ENCODE measurements at regions not wholly inside any gene's neighbourhood (a gene's known extent, or its start where the extent isn't known, plus 50 kb on each side); places are given as distances from the start of the nearest gene placed in this dataset.
A peak's percentile ranks its signal among the peaks of the same experiment; 100 is the strongest.

- Histone ChIP-seq H3K9me3 (ENCODE audit: insufficient read depth, low read depth, low read length) (no peaks in the 10 kb centered on the region), H3K9ac (ENCODE audit: low read depth, low read length) (no peak overlapping the region), H3K27ac (ENCODE audit: low read length) (no peak overlapping the region), H3K27me3 (ENCODE audit: insufficient read depth, low read length) (no peaks in the 10 kb centered on the region), H3K4me3 (ENCODE audit: low read length) (no peak overlapping the region), H3K36me3 (ENCODE audit: insufficient read depth, low read depth, low read length) (no peaks in the 10 kb centered on the region), H3K4me1 (ENCODE audit: insufficient read depth, low read length) (peaks cover 9% of the 10 kb centered on the region)
These were observed 232.7 kb upstream of the TENT5A start for GRCh38 chr6:81985191-81985590.

DNA sequence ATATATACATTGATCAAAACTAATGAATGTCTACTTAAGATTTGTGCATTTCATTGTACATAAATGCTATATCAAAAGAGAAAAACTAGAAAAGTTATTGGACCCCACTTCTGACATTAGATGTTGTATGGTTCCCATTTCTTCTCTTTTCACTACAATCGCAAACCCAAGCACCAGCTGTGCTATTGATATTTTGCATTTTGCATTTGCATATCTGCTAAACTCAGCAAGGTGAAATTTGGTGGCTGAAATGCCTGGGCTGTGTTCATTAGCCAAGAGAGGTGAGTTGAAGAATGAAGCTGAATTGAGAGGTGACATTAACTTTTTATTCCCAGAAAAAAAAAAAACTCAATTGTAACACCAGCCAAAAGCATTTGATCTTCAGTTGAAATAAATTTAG, 232.1 kb upstream of the TENT5A start:
- Histone ChIP-seq H3K36me3 (ENCODE audit: insufficient read depth, low read depth, low read length) (no peaks in the 10 kb centered on the region), H3K4me3 (ENCODE audit: low read length) (no peak overlapping the region), H3K27ac (ENCODE audit: low read length) (no peak overlapping the region), H3K9me3 (ENCODE audit: insufficient read depth, low read depth, low read length) (no peaks in the 10 kb centered on the region), H3K4me1 (ENCODE audit: insufficient read depth, low read length) (peaks cover 9% of the 10 kb centered on the region), H3K9ac (ENCODE audit: low read depth, low read length) (no peak overlapping the region), H3K27me3 (ENCODE audit: insufficient read depth, low read length) (no peaks in the 10 kb centered on the region)

DNA sequence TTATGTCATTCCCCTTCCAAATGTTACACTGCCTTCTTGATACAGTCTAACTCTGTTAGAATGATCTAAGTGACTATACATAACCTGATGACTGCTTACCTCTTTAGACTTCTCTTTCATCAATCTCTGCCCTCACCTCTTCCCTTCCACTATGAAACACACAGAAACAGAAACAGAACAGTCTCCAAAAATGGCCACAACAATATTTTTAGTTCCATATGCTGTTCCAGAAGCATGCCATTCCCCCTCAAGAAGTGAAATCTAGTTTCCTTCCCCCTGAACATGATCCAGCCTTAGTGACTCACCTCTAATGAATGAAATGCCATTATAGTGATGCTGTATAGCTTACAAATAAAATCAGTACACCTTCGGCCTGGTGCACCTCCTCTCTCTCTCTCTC, 229.3 kb upstream of the TENT5A start:
- Histone ChIP-seq H3K27me3 (ENCODE audit: insufficient read depth, low read length) (no peaks in the 10 kb centered on the region), H3K4me1 (ENCODE audit: insufficient read depth, low read length) (peaks cover 9% of the 10 kb centered on the region), H3K9me3 (ENCODE audit: insufficient read depth, low read depth, low read length) (no peaks in the 10 kb centered on the region), H3K36me3 (ENCODE audit: insufficient read depth, low read depth, low read length) (no peaks in the 10 kb centered on the region), H3K9ac (ENCODE audit: low read depth, low read length) (no peak overlapping the region), H3K27ac (ENCODE audit: low read length) (no peak overlapping the region), H3K4me3 (ENCODE audit: low read length) (no peak overlapping the region)

DNA sequence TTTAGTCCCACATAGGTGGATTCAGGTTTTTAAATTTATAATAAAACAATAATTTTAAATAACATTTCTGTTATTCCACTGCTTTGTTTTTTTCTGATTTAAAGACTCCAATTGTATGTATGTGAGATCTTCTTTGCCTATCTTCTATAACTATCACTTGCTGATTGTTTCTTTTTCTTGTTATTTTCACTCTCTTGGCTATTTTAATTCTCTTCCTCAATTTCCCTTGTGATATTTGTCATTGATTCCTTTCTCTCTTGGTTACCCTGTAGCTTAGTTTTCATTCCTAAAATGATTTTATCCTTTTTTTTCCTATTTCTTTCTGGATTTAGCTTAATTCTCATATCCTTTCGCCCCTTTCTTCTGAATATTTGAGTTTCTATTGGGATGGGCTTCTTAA, 227.3 kb upstream of the TENT5A start:
- Histone ChIP-seq H3K4me1 (ENCODE audit: insufficient read depth, low read length) (peaks cover 4% of the 10 kb centered on the region), H3K9me3 (ENCODE audit: insufficient read depth, low read depth, low read length) (no peaks in the 10 kb centered on the region), H3K9ac (ENCODE audit: low read depth, low read length) (no peak overlapping the region), H3K36me3 (ENCODE audit: insufficient read depth, low read depth, low read length) (no peaks in the 10 kb centered on the region), H3K27me3 (ENCODE audit: insufficient read depth, low read length) (no peaks in the 10 kb centered on the region), H3K27ac (ENCODE audit: low read length) (no peak overlapping the region), H3K4me3 (ENCODE audit: low read length) (no peak overlapping the region)

- Histone ChIP-seq H3K4me3 (ENCODE audit: low read length) (no peak overlapping the region), H3K4me1 (ENCODE audit: insufficient read depth, low read length) (no peaks in the 10 kb centered on the region; the same call in 1 of the 2 replicates), H3K27me3 (ENCODE audit: insufficient read depth, low read length) (no peaks in the 10 kb centered on the region), H3K9ac (ENCODE audit: low read depth, low read length) (no peak overlapping the region), H3K9me3 (ENCODE audit: insufficient read depth, low read depth, low read length) (no peaks in the 10 kb centered on the region), H3K36me3 (ENCODE audit: insufficient read depth, low read depth, low read length) (no peaks in the 10 kb centered on the region), H3K27ac (ENCODE audit: low read length) (no peak overlapping the region)
These were observed 226.8 kb upstream of the TENT5A start for GRCh38 chr6:81979329-81979728.

DNA sequence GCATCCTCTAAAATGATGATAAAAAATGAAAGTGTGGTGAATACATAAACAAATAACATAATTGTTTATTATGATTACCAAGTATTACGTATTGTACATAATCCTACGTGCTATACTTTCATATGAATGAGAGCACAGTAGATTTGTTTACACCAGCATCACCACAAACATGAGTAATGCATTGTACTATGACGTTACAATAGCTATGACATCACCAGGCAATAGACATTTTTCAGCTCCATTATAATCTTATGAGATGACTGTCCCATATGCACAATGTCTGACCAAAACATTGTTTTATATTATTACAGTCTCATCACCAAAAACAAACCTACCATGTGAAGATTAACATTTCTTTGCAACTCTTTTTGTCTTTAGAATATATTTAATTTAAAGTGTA, 225.7 kb upstream of the TENT5A start:
- Histone ChIP-seq H3K4me3 (ENCODE audit: low read length) (no peak overlapping the region), H3K27ac (ENCODE audit: low read length) (no peak overlapping the region), H3K27me3 (ENCODE audit: insufficient read depth, low read length) (no peaks in the 10 kb centered on the region), H3K9me3 (ENCODE audit: insufficient read depth, low read depth, low read length) (no peaks in the 10 kb centered on the region), H3K36me3 (ENCODE audit: insufficient read depth, low read depth, low read length) (no peaks in the 10 kb centered on the region), H3K9ac (ENCODE audit: low read depth, low read length) (no peak overlapping the region), H3K4me1 (ENCODE audit: insufficient read depth, low read length) (no peaks in the 10 kb centered on the region; the same call in 1 of the 2 replicates)

- no peaks in the 10 kb centered on the region for H3K36me3 ChIP-seq (ENCODE audit: insufficient read depth, low read depth, low read length)
- H3K4me3 ChIP-seq (ENCODE audit: low read length): no peak overlapping the region
- no peaks in the 10 kb centered on the region; the same call in 1 of the 2 replicates for H3K4me1 ChIP-seq (ENCODE audit: insufficient read depth, low read length)
- no peak overlapping the region for H3K9ac ChIP-seq (ENCODE audit: low read depth, low read length)
- no peaks in the 10 kb centered on the region for H3K9me3 ChIP-seq (ENCODE audit: insufficient read depth, low read depth, low read length)
- H3K27ac ChIP-seq (ENCODE audit: low read length): no peak overlapping the region
- H3K27me3 ChIP-seq (ENCODE audit: insufficient read depth, low read length): no peaks in the 10 kb centered on the region
These were observed 225.0 kb upstream of the TENT5A start for GRCh38 chr6:81977486-81977885.

DNA sequence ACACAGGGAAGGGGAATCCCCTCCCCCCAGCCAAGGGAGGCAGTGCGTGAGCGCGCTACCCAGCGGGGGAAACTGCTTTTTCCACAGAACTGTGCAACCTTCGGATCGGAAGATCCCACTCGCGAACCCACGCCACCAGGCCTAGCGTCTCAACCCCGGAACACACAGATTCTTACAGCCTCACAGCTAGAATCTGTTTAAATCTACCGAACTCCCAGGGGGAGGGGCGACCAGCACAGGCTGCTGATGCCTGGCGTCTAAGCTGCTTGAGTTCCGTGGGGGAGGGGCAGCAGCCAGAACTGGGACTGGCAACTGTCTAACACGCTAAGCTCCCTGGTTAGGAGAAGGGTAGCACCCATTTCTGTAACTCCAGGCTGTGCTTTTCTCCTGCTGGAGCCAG, 217.3 kb upstream of the TENT5A start:
- no peak overlapping the region; the same call in 1 of the 2 replicates for H3K9ac ChIP-seq (ENCODE audit: low read depth, low read length)
- no peaks in the 10 kb centered on the region for H3K36me3 ChIP-seq (ENCODE audit: insufficient read depth, low read depth, low read length)
- H3K4me1 ChIP-seq (ENCODE audit: insufficient read depth, low read length): no peaks in the 10 kb centered on the region
- no peaks in the 10 kb centered on the region for H3K27me3 ChIP-seq (ENCODE audit: insufficient read depth, low read length)
- H3K27ac ChIP-seq (ENCODE audit: low read length): peak overlapping the region; percentile 42
- 0 out of 2 replicates have a peak overlapping the region, but pooled peaks have one; percentile 21 for H3K4me3 ChIP-seq (ENCODE audit: low read length)
- no peaks in the 10 kb centered on the region for H3K9me3 ChIP-seq (ENCODE audit: insufficient read depth, low read depth, low read length)

- no peaks in the 10 kb centered on the region for H3K4me1 ChIP-seq (ENCODE audit: insufficient read depth, low read length)
- H3K27me3 ChIP-seq (ENCODE audit: insufficient read depth, low read length): no peaks in the 10 kb centered on the region
- H3K9ac ChIP-seq (ENCODE audit: low read depth, low read length): no peak overlapping the region
- no peaks in the 10 kb centered on the region for H3K36me3 ChIP-seq (ENCODE audit: insufficient read depth, low read depth, low read length)
- no peaks in the 10 kb centered on the region for H3K9me3 ChIP-seq (ENCODE audit: insufficient read depth, low read depth, low read length)
- H3K27ac ChIP-seq (ENCODE audit: low read length): no peak overlapping the region
- no peak overlapping the region for H3K4me3 ChIP-seq (ENCODE audit: low read length)
These were observed 216.5 kb upstream of the TENT5A start for GRCh38 chr6:81969011-81969410.

- Histone ChIP-seq H3K4me3 (ENCODE audit: low read length) (no peak overlapping the region), H3K27ac (ENCODE audit: low read length) (no peak overlapping the region), H3K27me3 (ENCODE audit: insufficient read depth, low read length) (no peaks in the 10 kb centered on the region), H3K9me3 (ENCODE audit: insufficient read depth, low read depth, low read length) (no peaks in the 10 kb centered on the region), H3K4me1 (ENCODE audit: insufficient read depth, low read length) (no peaks in the 10 kb centered on the region), H3K36me3 (ENCODE audit: insufficient read depth, low read depth, low read length) (no peaks in the 10 kb centered on the region), H3K9ac (ENCODE audit: low read depth, low read length) (no peak overlapping the region)
These were observed 214.5 kb upstream of the TENT5A start for GRCh38 chr6:81966968-81967367.

GRCh38 chr6:81962198-81962597, 209.7 kb upstream of the TENT5A start:
- Histone ChIP-seq H3K9me3 (ENCODE audit: insufficient read depth, low read depth, low read length) (peaks cover 14% of the 10 kb centered on the region), H3K36me3 (ENCODE audit: insufficient read depth, low read depth, low read length) (no peaks in the 10 kb centered on the region), H3K27me3 (ENCODE audit: insufficient read depth, low read length) (no peaks in the 10 kb centered on the region), H3K4me3 (ENCODE audit: low read length) (no peak overlapping the region), H3K9ac (ENCODE audit: low read depth, low read length) (no peak overlapping the region), H3K4me1 (ENCODE audit: insufficient read depth, low read length) (no peaks in the 10 kb centered on the region), H3K27ac (ENCODE audit: low read length) (no peak overlapping the region)

DNA sequence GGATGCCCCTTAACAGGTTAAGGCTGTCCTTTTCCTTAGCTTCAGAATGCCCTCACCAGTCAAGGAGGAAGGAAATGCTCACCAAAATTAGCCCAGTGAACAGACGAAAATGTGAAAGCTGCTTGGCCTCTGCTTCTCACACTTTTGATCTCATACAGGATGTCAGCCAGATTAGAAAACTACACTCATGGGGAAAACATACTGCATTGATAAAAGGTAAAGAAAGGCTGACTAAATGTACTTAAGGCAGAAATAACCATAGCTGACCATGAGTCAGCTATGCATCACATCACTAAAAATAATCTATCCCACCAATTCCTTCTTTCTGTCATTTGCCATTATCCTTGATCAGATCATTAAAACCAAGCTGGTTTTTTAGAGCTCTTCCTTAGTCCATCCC, 198.4 kb upstream of the TENT5A start:
- Histone ChIP-seq H3K36me3 (ENCODE audit: insufficient read depth, low read depth, low read length) (no peaks in the 10 kb centered on the region), H3K27ac (ENCODE audit: low read length) (no peak overlapping the region), H3K4me1 (ENCODE audit: insufficient read depth, low read length) (no peaks in the 10 kb centered on the region)

DNA sequence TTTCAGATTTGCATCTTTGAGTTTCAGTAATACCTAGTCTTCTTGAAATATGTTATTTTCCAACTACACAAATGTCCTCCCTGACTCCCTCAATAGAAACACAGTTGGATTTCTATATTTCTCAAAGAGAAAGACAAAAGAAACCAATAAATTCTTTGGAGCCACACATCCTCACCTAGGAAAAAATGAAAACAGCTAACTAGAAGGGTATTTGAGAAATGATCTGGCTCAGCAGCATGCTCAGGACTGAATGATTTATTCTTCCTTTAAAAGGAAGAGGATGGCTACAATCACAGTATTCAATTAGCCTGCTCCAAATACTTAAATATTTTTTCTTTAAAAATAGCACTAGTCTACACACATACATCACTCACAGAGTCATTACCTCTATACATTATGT, 196.4 kb upstream of the TENT5A start:
- H3K27me3 ChIP-seq (ENCODE audit: insufficient read depth, low read length): no peaks in the 10 kb centered on the region
- no peaks in the 10 kb centered on the region for H3K4me1 ChIP-seq (ENCODE audit: insufficient read depth, low read length)
- H3K9ac ChIP-seq (ENCODE audit: low read depth, low read length): no peak overlapping the region
- H3K27ac ChIP-seq (ENCODE audit: low read length): no peak overlapping the region
- no peaks in the 10 kb centered on the region for H3K36me3 ChIP-seq (ENCODE audit: insufficient read depth, low read depth, low read length)
- H3K4me3 ChIP-seq (ENCODE audit: low read length): no peak overlapping the region
- H3K9me3 ChIP-seq (ENCODE audit: insufficient read depth, low read depth, low read length): no peaks in the 10 kb centered on the region

More for the DNA sequence above, 198.4 kb upstream of the TENT5A start:
- H3K9me3 ChIP-seq (ENCODE audit: insufficient read depth, low read depth, low read length): no peaks in the 10 kb centered on the region
- no peaks in the 10 kb centered on the region for H3K27me3 ChIP-seq (ENCODE audit: insufficient read depth, low read length)
- H3K9ac ChIP-seq (ENCODE audit: low read depth, low read length): no peak overlapping the region
- no peak overlapping the region for H3K4me3 ChIP-seq (ENCODE audit: low read length)
